ENCODE measurements at regions not wholly inside any gene's neighbourhood (a gene's known extent, or its start where the extent isn't known, plus 50 kb on each side); places are given as distances from the start of the nearest gene placed in this dataset.
"Not testable (repeated sequence)": the region's sequence is repeated elsewhere in the genome, so short reads cannot be mapped to it uniquely, and the experiment has no call there.

DNA sequence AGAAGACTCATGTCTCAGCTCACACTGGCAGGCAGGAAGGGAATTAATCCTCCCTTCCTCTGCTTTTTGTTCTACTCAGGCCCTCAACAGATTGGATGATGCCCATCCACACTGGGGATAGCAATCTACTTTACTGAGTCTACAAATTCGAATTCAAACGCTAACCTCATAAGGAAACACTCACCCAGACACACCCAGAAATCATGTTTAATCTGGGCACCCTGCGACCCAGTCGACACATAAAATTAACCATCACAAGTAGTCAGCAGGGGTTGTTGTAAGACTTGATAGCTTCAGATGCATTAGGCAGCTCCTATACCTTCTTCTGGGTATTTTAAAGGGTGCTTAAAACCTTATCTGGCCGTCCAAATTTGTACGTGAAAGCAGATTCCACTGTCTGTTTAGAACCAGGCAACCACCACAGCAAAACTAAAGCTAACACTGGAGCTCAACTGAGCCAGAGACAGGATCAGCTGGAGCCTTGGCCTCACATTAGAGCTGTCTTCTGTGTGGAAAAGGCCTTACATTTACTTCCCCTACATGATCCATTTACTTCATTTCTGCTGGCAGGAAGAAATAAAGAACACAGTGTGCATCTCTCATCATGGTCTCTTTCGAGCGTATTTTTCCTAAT is 407.3 kb upstream of the PPP2R3A start:
- DNase-seq (ENCODE audit: low spot score), result no peak

GRCh38 chr3:135558906-135559305 is 406.6 kb upstream of the PPP2R3A start:
- peak; percentile 30 for DNase-seq (ENCODE audit: low spot score)

GRCh38 chr3:135559802-135560201 is 405.7 kb upstream of the PPP2R3A start:
- DNase-seq (ENCODE audit: low spot score), result no peak

DNA sequence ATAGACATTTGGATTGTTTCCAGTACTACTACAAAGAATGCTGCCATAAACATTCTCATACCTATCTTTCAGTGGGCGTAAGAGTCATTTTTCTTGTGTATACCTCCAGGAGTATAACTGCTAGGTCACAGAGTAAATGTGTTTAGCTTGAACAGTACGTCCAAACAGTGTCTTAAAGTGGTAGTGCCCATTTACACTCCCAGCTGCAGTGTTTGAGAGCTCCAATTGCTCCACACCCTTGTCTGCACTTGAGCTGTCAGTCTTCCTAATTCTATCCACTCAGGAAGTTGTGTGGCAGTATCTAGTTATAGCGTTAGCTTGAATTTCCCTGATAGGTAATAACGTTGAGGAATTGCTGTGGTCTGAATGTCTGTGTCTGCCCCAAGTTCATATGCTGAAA is 404.7 kb upstream of the PPP2R3A start:
- DNase-seq (ENCODE audit: low spot score), result no peak

GRCh38 chr3:135564696-135565095 is 400.8 kb upstream of the PPP2R3A start:
- DNase-seq (ENCODE audit: low spot score), result no peak

DNA sequence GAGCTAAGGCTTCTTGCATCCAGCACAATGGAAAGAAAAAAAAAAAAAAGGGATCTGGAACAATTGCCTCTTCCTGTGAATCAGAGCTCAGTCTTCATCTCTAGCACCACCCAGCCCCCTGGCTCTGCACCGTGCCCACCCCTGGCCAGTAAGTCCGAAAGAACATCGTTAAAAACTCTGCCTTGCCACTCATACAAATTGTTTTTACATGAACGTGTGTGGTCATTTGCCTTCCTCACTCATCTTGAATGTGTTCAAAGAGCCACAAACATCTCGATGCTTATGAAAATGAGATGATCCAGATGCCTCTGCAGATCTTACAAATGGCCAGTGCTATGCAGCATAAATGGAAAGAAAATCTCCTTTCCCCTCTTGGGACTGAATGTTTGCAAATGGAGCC is 400.0 kb upstream of the PPP2R3A start:
- no peak for DNase-seq (ENCODE audit: low spot score)

DNA sequence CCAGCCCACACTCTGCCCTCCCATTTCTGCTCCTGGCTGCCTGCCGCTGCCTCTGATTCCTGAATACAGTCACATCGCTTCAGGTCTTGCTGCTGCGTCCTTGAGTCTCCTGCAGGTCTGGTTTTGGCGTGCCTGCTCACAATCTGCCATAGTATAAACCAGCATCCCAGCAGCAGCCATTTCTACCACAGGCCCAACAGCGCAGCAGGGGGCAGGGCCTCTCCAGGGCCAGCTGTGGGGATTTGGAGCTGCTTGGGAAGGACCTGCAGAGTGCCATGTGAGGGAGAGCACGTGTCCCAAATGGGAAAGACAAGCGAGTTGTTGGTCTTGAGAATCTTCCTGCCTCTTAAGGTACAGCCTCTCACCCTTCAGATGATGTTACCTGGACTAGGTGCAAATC is 398.3 kb upstream of the PPP2R3A start:
- DNase-seq (ENCODE audit: low spot score), result no peak

DNA sequence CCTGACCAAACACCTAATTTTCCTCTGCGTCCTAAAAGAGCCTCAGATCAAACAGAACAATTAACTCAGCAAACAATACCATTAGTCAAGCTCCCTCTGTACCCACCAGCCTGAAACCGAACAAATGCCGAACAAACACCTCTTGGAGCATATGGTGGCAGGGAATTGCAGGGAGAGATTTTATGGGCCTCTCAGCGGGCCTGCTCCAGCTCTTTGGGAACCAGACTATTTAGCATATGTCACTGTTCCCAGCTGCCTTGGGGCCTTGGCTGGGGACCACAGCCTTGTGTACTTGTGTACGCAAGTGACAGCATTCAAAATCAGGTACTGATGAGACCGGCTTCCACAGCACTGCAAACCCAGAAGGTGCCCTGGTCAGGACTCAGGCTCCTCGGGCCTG is 388.8 kb upstream of the PPP2R3A start:
- no peak for DNase-seq (ENCODE audit: low spot score)

GRCh38 chr3:135581806-135582205 is 383.7 kb upstream of the PPP2R3A start:
- no peak for DNase-seq (ENCODE audit: low spot score)

DNA sequence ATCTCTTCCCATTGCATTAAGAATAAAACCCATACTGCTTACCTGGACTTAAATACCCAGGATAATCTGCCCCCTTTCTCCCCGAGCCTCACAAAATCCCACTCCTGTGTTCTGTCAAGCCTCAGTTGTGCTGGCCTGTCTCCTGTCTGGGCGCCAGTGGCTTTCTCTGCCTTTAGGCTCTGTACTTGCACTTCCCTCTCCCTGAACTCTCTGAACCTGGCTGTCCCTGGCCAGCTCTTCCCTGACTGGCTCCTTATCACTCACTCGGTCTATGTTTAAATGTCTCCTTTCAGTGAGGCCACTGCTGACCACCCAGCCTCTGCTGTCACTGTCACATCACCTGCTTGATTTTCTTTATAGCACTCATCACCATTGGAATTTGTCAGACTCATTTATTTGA is 382.7 kb upstream of the PPP2R3A start:
- DNase-seq (ENCODE audit: low spot score), result no peak

- no peak for DNase-seq (ENCODE audit: low spot score)
Measured at GRCh38 chr3:135596563-135596962, 369.0 kb upstream of the PPP2R3A start.

- DNase-seq (ENCODE audit: low spot score), result no peak
Measured at GRCh38 chr3:135597855-135598254, 367.7 kb upstream of the PPP2R3A start.

DNA sequence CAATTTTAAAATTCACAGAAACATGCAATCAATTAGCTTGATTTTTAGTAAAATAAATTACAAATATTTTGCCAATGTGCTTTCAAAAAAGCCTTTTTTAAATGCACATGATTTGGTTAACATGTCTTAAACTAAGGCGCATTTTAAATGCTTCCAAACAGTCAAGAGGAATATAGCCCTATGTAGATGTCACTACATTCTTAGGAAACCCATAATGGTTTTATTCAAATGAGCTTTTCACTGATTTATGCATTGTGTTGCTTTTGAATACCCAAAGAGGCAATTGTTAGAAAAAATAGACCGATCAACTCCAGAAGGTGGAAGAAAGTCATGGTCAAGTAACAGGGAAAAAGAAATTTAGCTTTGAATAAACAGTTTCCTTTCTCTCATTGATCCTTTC is 366.9 kb upstream of the PPP2R3A start:
- no peak for DNase-seq (ENCODE audit: low spot score)

DNA sequence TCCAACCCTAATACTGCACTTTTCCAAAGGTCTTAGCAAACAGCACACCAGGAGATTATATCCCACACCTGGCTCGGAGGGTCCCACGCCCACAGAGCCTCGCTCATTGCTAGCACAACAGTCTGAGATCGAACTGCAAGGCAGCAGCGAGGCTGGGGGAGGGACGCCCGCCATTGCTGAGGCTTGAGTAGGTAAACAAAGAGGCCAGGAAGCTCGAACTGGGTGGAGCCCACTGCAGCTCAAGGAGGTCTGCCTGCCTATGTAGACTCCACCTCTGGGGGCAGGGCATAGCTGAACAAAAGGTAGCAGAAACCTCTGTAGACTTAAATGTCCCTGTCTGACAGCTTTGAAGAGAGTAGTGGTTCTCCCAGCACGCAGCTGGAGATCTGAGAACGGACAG is 361.0 kb upstream of the PPP2R3A start:
- not testable (repeated sequence) for DNase-seq (ENCODE audit: low spot score)

- DNase-seq (ENCODE audit: low spot score), result no peak
Measured at GRCh38 chr3:135618123-135618522, 347.4 kb upstream of the PPP2R3A start.

DNA sequence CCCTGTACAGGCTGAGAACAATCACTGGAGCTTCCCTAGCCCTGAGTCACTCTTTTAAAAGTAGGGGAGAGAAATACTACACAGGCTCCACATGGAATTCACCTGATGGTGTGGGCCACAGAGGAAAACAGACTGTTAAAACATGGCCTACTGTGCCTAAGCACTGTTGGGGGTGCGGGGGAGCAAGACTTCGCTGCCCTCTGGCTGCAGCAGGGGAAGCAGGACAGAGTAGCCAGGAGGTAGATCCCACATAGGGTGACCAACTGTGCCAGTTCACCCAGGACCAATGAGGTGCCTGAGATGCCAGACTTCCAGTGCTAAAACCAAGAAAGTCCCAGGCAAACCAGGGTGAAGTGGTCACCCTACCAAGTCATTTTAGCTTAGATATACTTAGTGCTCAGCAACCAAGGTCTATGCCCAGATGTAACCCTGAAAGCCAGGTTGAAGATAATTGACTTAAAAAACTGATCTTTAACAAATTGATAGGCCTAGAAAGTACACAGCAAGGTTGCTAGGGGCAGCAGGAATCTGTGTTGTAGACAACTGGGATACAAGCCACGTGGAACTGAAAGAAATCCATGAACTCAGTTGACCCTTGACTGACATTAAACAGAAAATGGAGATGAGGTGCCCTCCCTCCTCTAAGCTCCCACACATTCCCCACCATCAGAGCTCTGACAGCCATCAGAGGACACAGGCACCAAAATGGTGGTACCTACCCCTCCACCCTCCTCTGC is 344.2 kb upstream of the PPP2R3A start:
- DNase-seq (ENCODE audit: low spot score), result no peak

GRCh38 chr3:135622215-135622614 is 343.3 kb upstream of the PPP2R3A start:
- DNase-seq (ENCODE audit: low spot score), result no peak

DNA sequence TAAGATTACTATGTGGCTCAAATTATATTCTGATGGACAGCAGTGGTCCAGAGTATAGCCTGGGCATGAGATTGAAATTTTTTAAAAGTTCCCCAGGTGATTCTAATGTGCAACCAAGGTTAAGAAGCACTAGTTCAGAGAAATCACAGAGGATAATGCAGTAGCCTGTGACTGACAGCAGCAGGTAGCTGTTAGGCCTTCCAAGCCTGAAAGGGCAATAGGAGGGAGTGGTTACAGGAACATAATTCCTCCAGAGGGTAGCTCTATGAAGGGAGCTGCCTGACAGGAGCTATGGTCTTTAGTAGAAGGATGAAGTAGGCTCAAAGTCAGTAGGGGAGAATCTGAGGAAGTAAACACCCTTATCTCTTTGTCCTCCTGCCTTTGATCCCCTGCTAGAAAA is 342.9 kb upstream of the PPP2R3A start:
- no peak for DNase-seq (ENCODE audit: low spot score)

GRCh38 chr3:135623558-135623957 is 342.0 kb upstream of the PPP2R3A start:
- DNase-seq (ENCODE audit: low spot score), result no peak

GRCh38 chr3:135627057-135627456 is 338.5 kb upstream of the PPP2R3A start:
- peak; percentile 64 for DNase-seq (ENCODE audit: low spot score)

- no peak for DNase-seq (ENCODE audit: low spot score)
Measured at GRCh38 chr3:135629701-135630408, 335.7 kb upstream of the PPP2R3A start.

DNA sequence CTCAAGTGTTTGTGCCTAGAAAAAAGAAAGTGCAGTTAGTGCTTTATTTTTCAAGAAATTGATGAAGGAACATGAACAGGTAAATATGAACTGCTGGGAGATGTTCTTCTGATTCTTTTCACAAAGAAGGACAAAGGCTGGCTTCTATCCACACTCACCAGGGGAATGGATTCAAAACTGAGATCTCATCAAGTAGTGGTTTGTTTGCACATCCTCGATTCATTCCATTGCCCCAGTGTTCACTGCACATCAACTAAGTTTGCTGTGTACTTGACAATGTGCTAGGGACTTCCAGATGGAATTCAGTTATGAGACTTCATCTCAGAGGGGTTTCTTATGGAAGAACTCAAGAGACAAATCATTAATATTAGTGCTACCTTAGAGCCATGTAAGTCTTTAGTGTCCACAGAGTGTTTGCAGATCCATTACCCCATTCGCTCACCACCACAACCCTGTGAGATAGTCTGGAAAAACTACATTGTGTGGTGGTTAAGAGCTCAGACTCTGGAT is 332.9 kb upstream of the PPP2R3A start:
- no peak for DNase-seq (ENCODE audit: low spot score)

GRCh38 chr3:135633078-135633477 is 332.4 kb upstream of the PPP2R3A start:
- DNase-seq (ENCODE audit: low spot score), result no peak

Measured in COLO829 (cell line).